Adrenal gland (tissue), 9 donors: ENCODE measurements at regions not wholly inside any gene's neighbourhood (a gene's known extent, or its start where the extent isn't known, plus 50 kb on each side); places are given as distances from the start of the nearest gene placed in this dataset.

Experiments used
- DNase-seq, 7 donors: peaks; one replicate each; pipeline ENCODE4 v3.0.0-alpha.2; 2019 to 2020
- H3K27ac ChIP-seq, 5 donors: fragments of 200-600 bp; sonication (generic) in 4 of 5; 1 replicate in 3 of 5; 2 replicates in 2 of 5; pipeline versions ENCODE4 v1.5.1 to v1.8.0; 2016 to 2020; ENCODE audit warnings: mild to moderate bottlenecking in 1 of 5
- H3K27me3 ChIP-seq: fragments of 200-600 bp; 2 replicates; pipeline ENCODE4 v1.8.0; 2021
- H3K36me3 ChIP-seq, 2 donors: fragments of 200-600 bp; replicated peaks in 1 of 2; 1 replicate in 1 of 2; 2 replicates in 1 of 2; pipeline versions ENCODE4 v1.5.1 to v1.8.0; 2018 to 2022
- H3K4me1 ChIP-seq, 2 donors: fragments of 200-600 bp; replicated peaks in 1 of 2; 1 replicate in 1 of 2; 2 replicates in 1 of 2; pipeline versions ENCODE4 v1.5.1 to v1.8.0; 2018 to 2021
- H3K4me3 ChIP-seq, 4 donors: fragments of 200-600 bp; sonication (generic) in 3 of 4; one replicate each; pipeline ENCODE4 v1.5.1; 2016 to 2018
- H3K9me3 ChIP-seq, 3 donors: fragments of 200-600 bp; sonication (generic) in 1 of 3; replicated peaks in 1 of 3; 1 replicate in 2 of 3; 2 replicates in 1 of 3; pipeline versions ENCODE4 v1.5.1 to v1.8.0; 2016 to 2021
- CTCF ChIP-seq, 6 experiments: fragments of 450-650 bp in 4 of 6; fragments of 200-600 bp in 2 of 6; sonication (generic) in 1 of 6; IDR thresholded peaks; 1 replicate in 5 of 6; 2 replicates in 1 of 6; pipeline versions ENCODE4 v1.5.1 to v1.8.0; 2016 to 2021; ENCODE audit warnings: antibody characterized with exemption in 6 of 6, mild to moderate bottlenecking in 2 of 6, moderate library complexity in 1 of 6
- POLR2A ChIP-seq, 2 donors: fragments of 450-650 bp; IDR thresholded peaks; one replicate each; pipeline ENCODE4 v1.6.1; 2017; ENCODE audit warnings: antibody characterized with exemption in 2 of 2, mild to moderate bottlenecking in 2 of 2, moderate library complexity in 1 of 2
- WGBS, 4 donors: extraction: QIAGEN DNeasy Blood & Tissue Kit in 2 of 4; methylation state at CpG; one replicate each; pipeline versions ENCODE4 v1.1.5 to v1.1.7; 2013 to 2017; 5-methylcytosine and 5-hydroxymethylcytosine counted together
- intact Hi-C, 2 donors: fragments of 100-400 bp; cut with DNase I; formaldehyde crosslinking; loops; one replicate each; pipeline versions ENCODE4 v1.14.1 to v1.15.0; 2022 to 2023
- donor health status: healthy with polysubstance abuse.
- donor health status: Bipolar disorder and iron deficiency.
- donor health status: DM: yes; HTN: yes; CAD: no.
- donor health status: DM: no; HTN: no; CAD: no.
- donor health status: DM: no; HTN: no; CAD: no.

DNA sequence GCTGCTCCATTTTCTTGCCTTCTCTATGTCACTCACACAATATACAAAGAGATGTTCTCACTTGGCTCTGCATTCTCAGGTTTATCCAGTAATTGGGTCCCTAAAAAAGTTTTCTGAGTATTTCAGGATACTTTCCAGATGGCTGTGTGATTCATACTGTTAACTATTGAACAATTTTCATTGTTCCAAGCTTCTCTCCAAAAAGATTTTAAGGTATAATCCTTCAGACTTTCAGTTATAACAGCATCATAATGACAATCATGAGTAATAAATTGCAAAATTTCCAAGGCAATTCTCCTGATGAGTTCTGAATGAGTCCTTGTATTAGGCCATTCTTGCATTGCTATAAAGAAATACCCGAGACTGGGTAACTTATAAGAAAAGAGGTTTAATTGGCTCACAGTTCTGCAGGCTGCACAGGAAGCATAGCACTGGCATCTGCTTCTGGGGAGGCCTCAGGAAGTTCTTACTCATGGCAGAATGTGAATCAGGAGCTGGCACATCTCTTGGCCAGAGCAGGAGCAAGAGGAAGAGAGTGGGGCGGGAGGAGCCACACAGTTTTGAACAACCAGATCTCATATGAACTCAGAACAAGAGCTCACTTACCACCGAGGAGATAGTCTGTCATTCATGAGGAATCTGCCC lies 148.1 kb downstream of the SLC16A9 start:
- no peaks in the 10 kb centered on the region for H3K27me3 ChIP-seq
- 38 to 75% (median 48%) methylated on average over 2 to 3 of the region's 3 CpGs for WGBS, 4 donors
- TF ChIP-seq POLR2A (IDR thresholded peaks at IDR 0.05) = no peak
- no peak for TF ChIP-seq CTCF (IDR thresholded peaks at IDR 0.05)
- H3K4me1 ChIP-seq = no peaks in the 10 kb centered on the region
- peak overlapping the region in 3 of 5 donors; percentile 56 to 64 (median 57) for H3K27ac ChIP-seq
- H3K36me3 ChIP-seq = no peaks in the 10 kb centered on the region
- H3K9me3 ChIP-seq = no peaks in the 10 kb centered on the region
- intact Hi-C loops = no loop called here
- H3K4me3 ChIP-seq = peak overlapping the region in 1 of 4 donors; percentile 3
- peak in 5 of 7 donors; percentile 24 to 66 (median 40) for DNase-seq

GRCh38 chr10:59560990-59561389 lies 148.7 kb downstream of the SLC16A9 start:
- Histone ChIP-seq H3K9me3 (no peaks in the 10 kb centered on the region), H3K4me1 (no peaks in the 10 kb centered on the region), H3K4me3 (peak overlapping the region in 1 of 4 donors; percentile 3), H3K27ac (peak overlapping the region in 3 of 5 donors; percentile 56 to 64 (median 57)), H3K27me3 (no peaks in the 10 kb centered on the region), H3K36me3 (no peaks in the 10 kb centered on the region)
- 23 to 58% (median 49%) methylated on average over 2 of the region's 2 CpGs for WGBS, 4 donors
- peak in 1 of 7 donors; percentile 60 for DNase-seq
- intact Hi-C loops = no loop called here
- no peak for TF ChIP-seq POLR2A (IDR thresholded peaks at IDR 0.05)
- TF ChIP-seq CTCF (IDR thresholded peaks at IDR 0.05) = no peak

- H3K36me3 ChIP-seq = no peaks in the 10 kb centered on the region
- H3K9me3 ChIP-seq = no peaks in the 10 kb centered on the region
- no peaks in the 10 kb centered on the region for H3K4me1 ChIP-seq
- 87 to 94% (median 91%) methylated on average over 2 of the region's 2 CpGs for WGBS, 4 donors
- intact Hi-C loops = no loop called here
- H3K4me3 ChIP-seq = no peak overlapping the region
- no peaks in the 10 kb centered on the region for H3K27me3 ChIP-seq
- DNase-seq = no peak
- no peak overlapping the region for H3K27ac ChIP-seq
- no peak for TF ChIP-seq POLR2A (IDR thresholded peaks at IDR 0.05)
Measured at GRCh38 chr10:59560161-59560560, 149.5 kb downstream of the SLC16A9 start.

GRCh38 chr10:59558066-59558465 lies 151.6 kb downstream of the SLC16A9 start:
- Histone ChIP-seq H3K27ac (no peak overlapping the region), H3K4me1 (no peaks in the 10 kb centered on the region), H3K27me3 (no peaks in the 10 kb centered on the region), H3K36me3 (no peaks in the 10 kb centered on the region), H3K4me3 (no peak overlapping the region), H3K9me3 (no peaks in the 10 kb centered on the region)
- no peak for TF ChIP-seq POLR2A (IDR thresholded peaks at IDR 0.05)
- TF ChIP-seq CTCF (IDR thresholded peaks at IDR 0.05) = no peak
- WGBS, 4 donors = 85 to 93% (median 90%) methylated on average over 4 of the region's 4 CpGs
- no peak for DNase-seq
- intact Hi-C loops = no loop called here

- H3K27ac ChIP-seq = no peak overlapping the region
- H3K9me3 ChIP-seq = peaks cover 0 to 3% (median 0%) of the 10 kb centered on the region in 3 donors
- H3K36me3 ChIP-seq = no peaks in the 10 kb centered on the region
- no peak for TF ChIP-seq CTCF (IDR thresholded peaks at IDR 0.05)
- no peak for TF ChIP-seq POLR2A (IDR thresholded peaks at IDR 0.05)
- intact Hi-C loops = no loop called here
- 61 to 85% (median 74%) methylated on average over 3 of the region's 3 CpGs for WGBS, 4 donors
- no peak overlapping the region for H3K4me3 ChIP-seq
- no peak for DNase-seq
- no peaks in the 10 kb centered on the region for H3K4me1 ChIP-seq
- no peaks in the 10 kb centered on the region for H3K27me3 ChIP-seq
Measured at GRCh38 chr10:59557642-59558041, 152.0 kb downstream of the SLC16A9 start.
